DND-41 (cell line): ENCODE measurements at regions not wholly inside any gene's neighbourhood (a gene's known extent, or its start where the extent isn't known, plus 50 kb on each side); places are given as distances from the start of the nearest gene placed in this dataset.

Source experiments
- ATAC-seq: fragments of 200-7000 bp; cut with Tn5 transposase; 3 replicates; pipeline ENCODE4 v1.9.1; 2021; ENCODE audit warnings: low read depth; ENCODE audit not compliant: insufficient read depth
- DNase-seq: peaks from one replicate; pipeline ENCODE4 v3.0.0-alpha.2; 2020
- H2AFZ ChIP-seq: 2 replicates; pipeline ENCODE4 v1.6.0; 2012; ENCODE audit warnings: low read depth, low read length
- H3K27ac ChIP-seq: 2 replicates; pipeline ENCODE4 v1.5.1; 2012; ENCODE audit warnings: low read length, inconsistent platforms
- H3K27me3 ChIP-seq: fragments of 200-600 bp; sonication (generic); 2 replicates; pipeline ENCODE4 v1.6.0; 2012; ENCODE audit warnings: low read length, mild to moderate bottlenecking, inconsistent platforms; ENCODE audit not compliant: insufficient read depth, poor library complexity
- H3K36me3 ChIP-seq: 2 replicates; pipeline ENCODE4 v1.5.1; 2012; ENCODE audit warnings: low read length, inconsistent platforms; ENCODE audit not compliant: insufficient read depth
- H3K4me1 ChIP-seq: 2 replicates; pipeline ENCODE4 v1.5.1; 2012; ENCODE audit warnings: mild to moderate bottlenecking, low read length; ENCODE audit not compliant: insufficient read depth
- H3K4me2 ChIP-seq: 2 replicates; pipeline ENCODE4 v1.6.0; 2012; ENCODE audit warnings: mild to moderate bottlenecking, moderate library complexity, low read length, inconsistent platforms; ENCODE audit not compliant: insufficient read depth
- H3K4me3 ChIP-seq, 2 experiments: fragments of 200-600 bp in 1 of 2; shearing (Covaris generic) in 1 of 2; 2 replicates each; pipeline ENCODE4 v1.5.1; 2012 to 2016; ENCODE audit warnings: inconsistent platforms in 2 of 2, low read length in 2 of 2, mild to moderate bottlenecking in 2 of 2, low read depth in 1 of 2, moderate library complexity in 1 of 2
- H3K79me2 ChIP-seq: 2 replicates; pipeline ENCODE4 v1.6.0; 2012; ENCODE audit warnings: low read length, inconsistent platforms; ENCODE audit not compliant: insufficient read depth
- H3K9ac ChIP-seq: 2 replicates; pipeline ENCODE4 v1.6.0; 2012; ENCODE audit warnings: low read depth, mild to moderate bottlenecking, inconsistent platforms, low read length, moderate library complexity
- H3K9me3 ChIP-seq: 2 replicates; pipeline ENCODE4 v1.5.1; 2012; ENCODE audit warnings: low read length, moderate library complexity, mild to moderate bottlenecking, inconsistent platforms; ENCODE audit not compliant: insufficient read depth, severe bottlenecking
- H4K20me1 ChIP-seq: 2 replicates; pipeline ENCODE4 v1.6.0; 2012; ENCODE audit warnings: low read length; ENCODE audit not compliant: insufficient read depth
- EZH2 ChIP-seq: IDR thresholded peaks from 3 replicates; pipeline ENCODE4 v1.6.1; 2012; ENCODE audit warnings: borderline replicate concordance, low read depth, mild to moderate bottlenecking, moderate library complexity, low read length, inconsistent platforms; ENCODE audit not compliant: severe bottlenecking
- TF ChIP-seq, protein P1 (sequence below): IDR thresholded peaks from 2 replicates; pipeline ENCODE4 v1.5.1; 2012; ENCODE audit warnings: borderline replicate concordance, low read length, moderate library complexity, mild to moderate bottlenecking; ENCODE audit not compliant: poor library complexity, severe bottlenecking; ENCODE audit errors: extremely low read depth

DNA sequence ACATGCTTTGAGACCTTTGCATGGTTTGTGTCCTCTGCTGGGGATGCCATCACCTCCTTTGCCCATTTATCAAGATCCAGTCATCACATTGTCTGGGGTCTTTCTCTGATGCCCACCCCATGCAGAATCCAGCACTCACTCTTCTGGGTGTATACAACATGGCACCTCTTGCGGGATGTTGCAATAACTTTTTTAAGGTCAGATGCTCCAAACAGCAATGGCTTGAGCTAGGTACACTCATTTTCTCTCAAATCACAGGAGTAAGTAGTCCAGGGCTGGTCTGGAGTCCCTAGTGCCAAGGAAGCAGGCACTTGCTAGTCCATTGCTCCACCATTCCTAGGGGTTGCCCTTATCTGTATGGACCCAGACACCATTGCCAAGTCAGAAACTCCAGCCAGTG, 196.6 kb upstream of the KCNG1 start:
- peaks cover 10% of the 10 kb centered on the region for H3K27me3 ChIP-seq
- no peak for DNase-seq
- H3K9ac ChIP-seq: no peak overlapping the region
- H3K4me1 ChIP-seq: no peaks in the 10 kb centered on the region
- H3K27ac ChIP-seq: no peak overlapping the region
- no peak for ATAC-seq
- H3K36me3 ChIP-seq: no peaks in the 10 kb centered on the region
- H3K4me3 ChIP-seq: no peak overlapping the region
- H3K4me2 ChIP-seq: no peak overlapping the region
- H3K79me2 ChIP-seq: no peaks in the 10 kb centered on the region
- H4K20me1 ChIP-seq: no peaks in the 10 kb centered on the region
- no peak overlapping the region for H2AFZ ChIP-seq
- TF ChIP-seq EZH2: no peak
- TF ChIP-seq, protein P1, sequence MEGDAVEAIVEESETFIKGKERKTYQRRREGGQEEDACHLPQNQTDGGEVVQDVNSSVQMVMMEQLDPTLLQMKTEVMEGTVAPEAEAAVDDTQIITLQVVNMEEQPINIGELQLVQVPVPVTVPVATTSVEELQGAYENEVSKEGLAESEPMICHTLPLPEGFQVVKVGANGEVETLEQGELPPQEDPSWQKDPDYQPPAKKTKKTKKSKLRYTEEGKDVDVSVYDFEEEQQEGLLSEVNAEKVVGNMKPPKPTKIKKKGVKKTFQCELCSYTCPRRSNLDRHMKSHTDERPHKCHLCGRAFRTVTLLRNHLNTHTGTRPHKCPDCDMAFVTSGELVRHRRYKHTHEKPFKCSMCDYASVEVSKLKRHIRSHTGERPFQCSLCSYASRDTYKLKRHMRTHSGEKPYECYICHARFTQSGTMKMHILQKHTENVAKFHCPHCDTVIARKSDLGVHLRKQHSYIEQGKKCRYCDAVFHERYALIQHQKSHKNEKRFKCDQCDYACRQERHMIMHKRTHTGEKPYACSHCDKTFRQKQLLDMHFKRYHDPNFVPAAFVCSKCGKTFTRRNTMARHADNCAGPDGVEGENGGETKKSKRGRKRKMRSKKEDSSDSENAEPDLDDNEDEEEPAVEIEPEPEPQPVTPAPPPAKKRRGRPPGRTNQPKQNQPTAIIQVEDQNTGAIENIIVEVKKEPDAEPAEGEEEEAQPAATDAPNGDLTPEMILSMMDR: no peak
- peaks cover 19% of the 10 kb centered on the region for H3K9me3 ChIP-seq

DNA sequence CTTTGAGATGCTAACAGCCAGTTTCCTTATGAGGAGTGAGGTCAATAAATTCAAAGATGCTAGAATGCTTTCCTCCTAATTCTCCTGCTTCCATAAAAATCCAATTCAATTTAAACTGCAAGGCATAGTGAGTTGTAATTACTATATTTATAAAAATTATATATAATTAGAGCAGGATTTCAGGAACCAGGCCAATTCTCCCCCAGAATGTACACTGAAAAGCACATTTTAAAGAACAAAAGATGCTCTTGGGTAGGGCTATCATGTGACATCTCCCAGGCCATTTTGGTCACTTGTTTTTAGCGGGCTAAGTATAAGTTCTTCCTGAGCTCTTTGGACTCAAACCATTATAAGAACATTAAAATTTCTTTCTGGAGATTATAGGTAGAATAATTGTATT, 195.7 kb upstream of the KCNG1 start:
- H3K27me3 ChIP-seq: peaks cover 10% of the 10 kb centered on the region

DNA sequence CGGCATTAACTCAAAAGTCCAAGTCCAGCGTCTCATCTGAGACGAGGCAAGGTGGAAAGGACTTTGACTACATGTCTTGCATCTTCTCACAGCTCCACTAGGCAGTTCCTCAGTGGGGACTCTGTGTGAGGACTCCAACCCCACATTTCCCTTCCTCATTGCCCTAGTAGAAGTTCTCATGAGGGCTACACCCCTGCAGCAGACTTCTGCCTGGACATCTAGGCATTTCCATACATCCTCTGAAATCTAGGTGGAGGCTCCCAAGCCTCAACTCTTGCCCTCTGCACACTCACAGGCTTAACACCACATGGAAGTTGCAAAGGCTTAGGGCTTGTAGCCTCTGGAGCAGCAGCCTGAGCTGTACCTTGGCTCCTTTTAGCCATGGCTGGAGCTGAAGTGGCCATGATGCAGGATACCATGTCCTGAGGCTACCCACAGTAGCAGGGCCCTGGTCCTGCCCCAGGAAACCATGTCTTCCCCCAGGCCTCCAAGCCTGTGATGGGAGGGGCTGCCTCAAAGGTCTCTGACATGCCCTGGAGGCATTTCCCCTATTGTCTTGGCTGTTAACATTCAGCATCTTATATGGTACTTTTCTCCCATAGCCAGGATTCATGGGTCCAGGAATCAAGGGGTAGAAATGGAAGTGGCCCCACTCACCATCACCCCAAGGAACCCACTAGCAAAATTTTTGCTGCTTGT, 194.6 kb upstream of the KCNG1 start:
- no peak overlapping the region for H3K4me3 ChIP-seq
- no peaks in the 10 kb centered on the region for H3K36me3 ChIP-seq
- ATAC-seq (no peak), DNase-seq (no peak)
- H3K4me2 ChIP-seq: no peak overlapping the region
- H3K9me3 ChIP-seq: peaks cover 19% of the 10 kb centered on the region
- H4K20me1 ChIP-seq: no peaks in the 10 kb centered on the region
- no peak overlapping the region for H3K9ac ChIP-seq
- TF ChIP-seq, protein P1: no peak
- no peak for TF ChIP-seq EZH2
- no peaks in the 10 kb centered on the region for H3K79me2 ChIP-seq
- H3K27ac ChIP-seq: no peak overlapping the region
- no peak overlapping the region for H2AFZ ChIP-seq
- no peaks in the 10 kb centered on the region for H3K4me1 ChIP-seq
- peaks cover 14% of the 10 kb centered on the region for H3K27me3 ChIP-seq

More for the DNA sequence above, 195.7 kb upstream of the KCNG1 start:
- Histone ChIP-seq H3K4me1 (no peaks in the 10 kb centered on the region), H3K9ac (no peak overlapping the region), H3K79me2 (no peaks in the 10 kb centered on the region), H3K27ac (no peak overlapping the region), H4K20me1 (no peaks in the 10 kb centered on the region), H3K4me3 (no peak overlapping the region), H3K9me3 (peaks cover 19% of the 10 kb centered on the region), H2AFZ (no peak overlapping the region), H3K4me2 (no peak overlapping the region), H3K36me3 (no peaks in the 10 kb centered on the region)
- DNase-seq: no peak
- ATAC-seq: no peak
- TF ChIP-seq EZH2: no peak
- TF ChIP-seq, protein P1: no peak
